GM23338 (cell line): ENCODE measurements at regions not wholly inside any gene's neighbourhood (a gene's known extent, or its start where the extent isn't known, plus 50 kb on each side); places are given as distances from the start of the nearest gene placed in this dataset.

Source experiments
- ATAC-seq: fragments of 200-7000 bp; cut with Tn5 transposase; 3 replicates; pipeline ENCODE4 v1.9.1; 2020
- DNase-seq: peaks from one replicate; pipeline ENCODE4 v3.0.0-alpha.2; 2015; ENCODE audit warnings: low spot score
- H2AFZ ChIP-seq: fragments of 200-600 bp; sonication (generic); 2 replicates; pipeline ENCODE4 v1.8.0; 2016; ENCODE audit warnings: antibody characterized with exemption, mild to moderate bottlenecking, moderate library complexity
- H3F3A ChIP-seq: fragments of 200-600 bp; sonication (generic); replicated peaks from 2 replicates; pipeline ENCODE4 v1.8.0; 2017; ENCODE audit warnings: antibody characterized with exemption, mixed run types, low read depth
- H3K27ac ChIP-seq: fragments of 200-600 bp; sonication (generic); 2 replicates; pipeline ENCODE4 v1.6.1; 2016; ENCODE audit warnings: low read depth
- H3K27me3 ChIP-seq: fragments of 200-600 bp; sonication (generic); 2 replicates; pipeline ENCODE4 v1.8.0; 2016; ENCODE audit warnings: mild to moderate bottlenecking, mixed run types, moderate library complexity; ENCODE audit not compliant: insufficient read depth
- H3K36me3 ChIP-seq: fragments of 200-600 bp; sonication (generic); 2 replicates; pipeline ENCODE4 v1.8.0; 2016; ENCODE audit warnings: mild to moderate bottlenecking; ENCODE audit not compliant: insufficient read depth
- H3K4me1 ChIP-seq: fragments of 200-600 bp; sonication (generic); 2 replicates; pipeline ENCODE4 v1.8.0; 2016; ENCODE audit warnings: mild to moderate bottlenecking, moderate library complexity; ENCODE audit not compliant: insufficient read depth
- H3K4me2 ChIP-seq: fragments of 200-600 bp; sonication (generic); 2 replicates; pipeline ENCODE4 v1.7.1; 2017; ENCODE audit warnings: mixed run types
- H3K4me3 ChIP-seq: fragments of 200-600 bp; sonication (generic); 2 replicates; pipeline ENCODE4 v1.6.1; 2016; ENCODE audit warnings: mixed run types
- H3K79me2 ChIP-seq: fragments of 200-600 bp; sonication (generic); replicated peaks from 2 replicates; pipeline ENCODE4 v1.8.0; 2017; ENCODE audit warnings: mild to moderate bottlenecking; ENCODE audit not compliant: insufficient read depth
- H3K9me2 ChIP-seq: fragments of 200-600 bp; sonication (generic); 2 replicates; pipeline ENCODE4 v1.8.0; 2017; ENCODE audit not compliant: insufficient read depth
- H4K20me1 ChIP-seq: fragments of 200-600 bp; sonication (generic); replicated peaks from 2 replicates; pipeline ENCODE4 v1.8.0; 2017; ENCODE audit warnings: mild to moderate bottlenecking; ENCODE audit not compliant: insufficient read depth
- H3K27ac Mint-ChIP-seq: 2 replicates; pipeline ENCODE4 v1.8.0; 2020; ENCODE audit warnings: inconsistent platforms, mild to moderate bottlenecking, moderate library complexity, mixed read lengths
- H3K27me3 Mint-ChIP-seq: 3 replicates; pipeline ENCODE4 v1.8.0; 2022; ENCODE audit warnings: low read depth, mild to moderate bottlenecking, moderate library complexity, mixed read lengths, inconsistent platforms; ENCODE audit not compliant: insufficient read depth, poor library complexity
- H3K36me3 Mint-ChIP-seq: 3 replicates; pipeline ENCODE4 v1.8.0; 2021; ENCODE audit warnings: low read depth, mild to moderate bottlenecking, inconsistent platforms, moderate library complexity, mixed read lengths
- H3K4me1 Mint-ChIP-seq: 3 replicates; pipeline ENCODE4 v1.8.0; 2020; ENCODE audit warnings: mild to moderate bottlenecking, inconsistent platforms, mixed read lengths
- H3K4me3 Mint-ChIP-seq: 3 replicates; pipeline ENCODE4 v1.8.0; 2021; ENCODE audit warnings: moderate library complexity, mild to moderate bottlenecking, inconsistent platforms, mixed read lengths
- H3K9me3 Mint-ChIP-seq: 3 replicates; pipeline ENCODE4 v1.8.0; 2020; ENCODE audit warnings: moderate library complexity, mild to moderate bottlenecking, inconsistent platforms, mixed read lengths
- CREB1 ChIP-seq: fragments of 250-450 bp; sonication (Bioruptor Pico); IDR thresholded peaks from 2 replicates; pipeline ENCODE4 v1.5.0; 2020; ENCODE audit warnings: low read depth, mild to moderate bottlenecking, moderate library complexity
- EZH2phosphoT487 ChIP-seq: fragments of 200-600 bp; sonication (generic); IDR thresholded peaks from one replicate; pipeline ENCODE4 v1.8.1; 2018; ENCODE audit warnings: antibody characterized with exemption; ENCODE audit not compliant: unreplicated experiment
- NANOG ChIP-seq: IDR thresholded peaks from 2 replicates; pipeline ENCODE4 v1.6.1; 2016; ENCODE audit warnings: antibody characterized with exemption, borderline replicate concordance
- POLR2AphosphoS5 ChIP-seq: IDR thresholded peaks from 2 replicates; pipeline ENCODE4 v1.6.1; 2016; ENCODE audit warnings: antibody characterized with exemption, low read depth
- ZNF114 ChIP-seq: fragments of 250-450 bp; sonication (Bioruptor Pico); IDR thresholded peaks from 2 replicates; pipeline ENCODE4 v1.5.0; 2020; ENCODE audit warnings: mild to moderate bottlenecking, moderate library complexity
- TF ChIP-seq, protein P1 (sequence below): IDR thresholded peaks from one replicate; pipeline ENCODE4 v1.6.1; 2018; ENCODE audit warnings: antibody characterized with exemption; ENCODE audit not compliant: unreplicated experiment
- TF ChIP-seq, protein P2 (sequence below), 2 experiments: fragments of 200-600 bp in 1 of 2; sonication (generic) in 1 of 2; conservative IDR thresholded peaks; 2 replicates each; pipeline versions ENCODE4 v1.5.1 to v1.6.1; 2016 to 2017; ENCODE audit warnings: antibody characterized with exemption in 2 of 2, low read depth in 2 of 2, mild to moderate bottlenecking in 2 of 2, moderate library complexity in 1 of 2
- TF ChIP-seq, protein P3 (sequence below): fragments of 250-450 bp; sonication (Bioruptor Pico); IDR thresholded peaks from 2 replicates; pipeline ENCODE4 v1.5.0; 2020; ENCODE audit warnings: mild to moderate bottlenecking, moderate library complexity

DNA sequence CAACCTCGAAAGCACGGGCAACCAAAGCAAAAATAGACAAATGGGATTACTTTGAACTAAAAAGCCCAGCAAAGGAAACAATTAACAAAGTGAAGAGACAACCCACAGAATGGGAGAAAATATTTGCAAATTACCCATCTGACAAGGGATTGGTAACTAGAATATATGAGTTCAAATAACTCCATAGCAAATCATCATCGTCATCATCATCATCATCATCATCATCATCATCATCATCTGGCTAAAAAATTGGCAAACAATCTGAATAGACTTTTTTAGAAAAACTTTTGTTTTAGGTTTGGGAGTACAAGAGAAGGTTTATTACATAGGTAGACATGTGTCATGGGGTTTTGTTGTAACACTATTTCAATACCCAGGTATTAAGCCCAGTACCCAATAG lies 1239.3 kb upstream of the FAM98A start:
- Mint-ChIP-seq H3K4me3 (no peak overlapping the region), H3K36me3 (peaks cover 6% of the 10 kb centered on the region; the same call in 2 of the 3 replicates), H3K27me3 (peaks cover 3% of the 10 kb centered on the region), H3K27ac (no peak overlapping the region), H3K9me3 (peaks cover 15% of the 10 kb centered on the region; the same call in 2 of the 3 replicates), H3K4me1 (peaks cover 3% of the 10 kb centered on the region; the same call in 1 of the 3 replicates)
- Histone ChIP-seq H3K79me2 (no peaks in the 10 kb centered on the region), H3K4me1 (no peaks in the 10 kb centered on the region), H3K27ac (no peak overlapping the region), H3K27me3 (no peaks in the 10 kb centered on the region), H3K4me3 (no peak overlapping the region), H3K9me2 (no peaks in the 10 kb centered on the region), H3F3A (no peaks in the 10 kb centered on the region), H3K36me3 (no peaks in the 10 kb centered on the region), H3K4me2 (no peak overlapping the region), H2AFZ (no peak overlapping the region), H4K20me1 (no peaks in the 10 kb centered on the region)
- ATAC-seq (no peak), DNase-seq (no peak)
- TF ChIP-seq, protein P1, sequence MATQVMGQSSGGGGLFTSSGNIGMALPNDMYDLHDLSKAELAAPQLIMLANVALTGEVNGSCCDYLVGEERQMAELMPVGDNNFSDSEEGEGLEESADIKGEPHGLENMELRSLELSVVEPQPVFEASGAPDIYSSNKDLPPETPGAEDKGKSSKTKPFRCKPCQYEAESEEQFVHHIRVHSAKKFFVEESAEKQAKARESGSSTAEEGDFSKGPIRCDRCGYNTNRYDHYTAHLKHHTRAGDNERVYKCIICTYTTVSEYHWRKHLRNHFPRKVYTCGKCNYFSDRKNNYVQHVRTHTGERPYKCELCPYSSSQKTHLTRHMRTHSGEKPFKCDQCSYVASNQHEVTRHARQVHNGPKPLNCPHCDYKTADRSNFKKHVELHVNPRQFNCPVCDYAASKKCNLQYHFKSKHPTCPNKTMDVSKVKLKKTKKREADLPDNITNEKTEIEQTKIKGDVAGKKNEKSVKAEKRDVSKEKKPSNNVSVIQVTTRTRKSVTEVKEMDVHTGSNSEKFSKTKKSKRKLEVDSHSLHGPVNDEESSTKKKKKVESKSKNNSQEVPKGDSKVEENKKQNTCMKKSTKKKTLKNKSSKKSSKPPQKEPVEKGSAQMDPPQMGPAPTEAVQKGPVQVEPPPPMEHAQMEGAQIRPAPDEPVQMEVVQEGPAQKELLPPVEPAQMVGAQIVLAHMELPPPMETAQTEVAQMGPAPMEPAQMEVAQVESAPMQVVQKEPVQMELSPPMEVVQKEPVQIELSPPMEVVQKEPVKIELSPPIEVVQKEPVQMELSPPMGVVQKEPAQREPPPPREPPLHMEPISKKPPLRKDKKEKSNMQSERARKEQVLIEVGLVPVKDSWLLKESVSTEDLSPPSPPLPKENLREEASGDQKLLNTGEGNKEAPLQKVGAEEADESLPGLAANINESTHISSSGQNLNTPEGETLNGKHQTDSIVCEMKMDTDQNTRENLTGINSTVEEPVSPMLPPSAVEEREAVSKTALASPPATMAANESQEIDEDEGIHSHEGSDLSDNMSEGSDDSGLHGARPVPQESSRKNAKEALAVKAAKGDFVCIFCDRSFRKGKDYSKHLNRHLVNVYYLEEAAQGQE, result no peak
- TF ChIP-seq EZH2phosphoT487 (no peak), CREB1 (CRISPR knock-in tag) (no peak), ZNF114 (CRISPR knock-in tag) (no peak), POLR2AphosphoS5 (no peak), NANOG (no peak)
- TF ChIP-seq, protein P2, sequence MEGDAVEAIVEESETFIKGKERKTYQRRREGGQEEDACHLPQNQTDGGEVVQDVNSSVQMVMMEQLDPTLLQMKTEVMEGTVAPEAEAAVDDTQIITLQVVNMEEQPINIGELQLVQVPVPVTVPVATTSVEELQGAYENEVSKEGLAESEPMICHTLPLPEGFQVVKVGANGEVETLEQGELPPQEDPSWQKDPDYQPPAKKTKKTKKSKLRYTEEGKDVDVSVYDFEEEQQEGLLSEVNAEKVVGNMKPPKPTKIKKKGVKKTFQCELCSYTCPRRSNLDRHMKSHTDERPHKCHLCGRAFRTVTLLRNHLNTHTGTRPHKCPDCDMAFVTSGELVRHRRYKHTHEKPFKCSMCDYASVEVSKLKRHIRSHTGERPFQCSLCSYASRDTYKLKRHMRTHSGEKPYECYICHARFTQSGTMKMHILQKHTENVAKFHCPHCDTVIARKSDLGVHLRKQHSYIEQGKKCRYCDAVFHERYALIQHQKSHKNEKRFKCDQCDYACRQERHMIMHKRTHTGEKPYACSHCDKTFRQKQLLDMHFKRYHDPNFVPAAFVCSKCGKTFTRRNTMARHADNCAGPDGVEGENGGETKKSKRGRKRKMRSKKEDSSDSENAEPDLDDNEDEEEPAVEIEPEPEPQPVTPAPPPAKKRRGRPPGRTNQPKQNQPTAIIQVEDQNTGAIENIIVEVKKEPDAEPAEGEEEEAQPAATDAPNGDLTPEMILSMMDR (conservative IDR thresholded peaks at IDR 0.05; ENCODE audit: low read depth in 2 of 2), result no peak
- TF ChIP-seq, protein P3, sequence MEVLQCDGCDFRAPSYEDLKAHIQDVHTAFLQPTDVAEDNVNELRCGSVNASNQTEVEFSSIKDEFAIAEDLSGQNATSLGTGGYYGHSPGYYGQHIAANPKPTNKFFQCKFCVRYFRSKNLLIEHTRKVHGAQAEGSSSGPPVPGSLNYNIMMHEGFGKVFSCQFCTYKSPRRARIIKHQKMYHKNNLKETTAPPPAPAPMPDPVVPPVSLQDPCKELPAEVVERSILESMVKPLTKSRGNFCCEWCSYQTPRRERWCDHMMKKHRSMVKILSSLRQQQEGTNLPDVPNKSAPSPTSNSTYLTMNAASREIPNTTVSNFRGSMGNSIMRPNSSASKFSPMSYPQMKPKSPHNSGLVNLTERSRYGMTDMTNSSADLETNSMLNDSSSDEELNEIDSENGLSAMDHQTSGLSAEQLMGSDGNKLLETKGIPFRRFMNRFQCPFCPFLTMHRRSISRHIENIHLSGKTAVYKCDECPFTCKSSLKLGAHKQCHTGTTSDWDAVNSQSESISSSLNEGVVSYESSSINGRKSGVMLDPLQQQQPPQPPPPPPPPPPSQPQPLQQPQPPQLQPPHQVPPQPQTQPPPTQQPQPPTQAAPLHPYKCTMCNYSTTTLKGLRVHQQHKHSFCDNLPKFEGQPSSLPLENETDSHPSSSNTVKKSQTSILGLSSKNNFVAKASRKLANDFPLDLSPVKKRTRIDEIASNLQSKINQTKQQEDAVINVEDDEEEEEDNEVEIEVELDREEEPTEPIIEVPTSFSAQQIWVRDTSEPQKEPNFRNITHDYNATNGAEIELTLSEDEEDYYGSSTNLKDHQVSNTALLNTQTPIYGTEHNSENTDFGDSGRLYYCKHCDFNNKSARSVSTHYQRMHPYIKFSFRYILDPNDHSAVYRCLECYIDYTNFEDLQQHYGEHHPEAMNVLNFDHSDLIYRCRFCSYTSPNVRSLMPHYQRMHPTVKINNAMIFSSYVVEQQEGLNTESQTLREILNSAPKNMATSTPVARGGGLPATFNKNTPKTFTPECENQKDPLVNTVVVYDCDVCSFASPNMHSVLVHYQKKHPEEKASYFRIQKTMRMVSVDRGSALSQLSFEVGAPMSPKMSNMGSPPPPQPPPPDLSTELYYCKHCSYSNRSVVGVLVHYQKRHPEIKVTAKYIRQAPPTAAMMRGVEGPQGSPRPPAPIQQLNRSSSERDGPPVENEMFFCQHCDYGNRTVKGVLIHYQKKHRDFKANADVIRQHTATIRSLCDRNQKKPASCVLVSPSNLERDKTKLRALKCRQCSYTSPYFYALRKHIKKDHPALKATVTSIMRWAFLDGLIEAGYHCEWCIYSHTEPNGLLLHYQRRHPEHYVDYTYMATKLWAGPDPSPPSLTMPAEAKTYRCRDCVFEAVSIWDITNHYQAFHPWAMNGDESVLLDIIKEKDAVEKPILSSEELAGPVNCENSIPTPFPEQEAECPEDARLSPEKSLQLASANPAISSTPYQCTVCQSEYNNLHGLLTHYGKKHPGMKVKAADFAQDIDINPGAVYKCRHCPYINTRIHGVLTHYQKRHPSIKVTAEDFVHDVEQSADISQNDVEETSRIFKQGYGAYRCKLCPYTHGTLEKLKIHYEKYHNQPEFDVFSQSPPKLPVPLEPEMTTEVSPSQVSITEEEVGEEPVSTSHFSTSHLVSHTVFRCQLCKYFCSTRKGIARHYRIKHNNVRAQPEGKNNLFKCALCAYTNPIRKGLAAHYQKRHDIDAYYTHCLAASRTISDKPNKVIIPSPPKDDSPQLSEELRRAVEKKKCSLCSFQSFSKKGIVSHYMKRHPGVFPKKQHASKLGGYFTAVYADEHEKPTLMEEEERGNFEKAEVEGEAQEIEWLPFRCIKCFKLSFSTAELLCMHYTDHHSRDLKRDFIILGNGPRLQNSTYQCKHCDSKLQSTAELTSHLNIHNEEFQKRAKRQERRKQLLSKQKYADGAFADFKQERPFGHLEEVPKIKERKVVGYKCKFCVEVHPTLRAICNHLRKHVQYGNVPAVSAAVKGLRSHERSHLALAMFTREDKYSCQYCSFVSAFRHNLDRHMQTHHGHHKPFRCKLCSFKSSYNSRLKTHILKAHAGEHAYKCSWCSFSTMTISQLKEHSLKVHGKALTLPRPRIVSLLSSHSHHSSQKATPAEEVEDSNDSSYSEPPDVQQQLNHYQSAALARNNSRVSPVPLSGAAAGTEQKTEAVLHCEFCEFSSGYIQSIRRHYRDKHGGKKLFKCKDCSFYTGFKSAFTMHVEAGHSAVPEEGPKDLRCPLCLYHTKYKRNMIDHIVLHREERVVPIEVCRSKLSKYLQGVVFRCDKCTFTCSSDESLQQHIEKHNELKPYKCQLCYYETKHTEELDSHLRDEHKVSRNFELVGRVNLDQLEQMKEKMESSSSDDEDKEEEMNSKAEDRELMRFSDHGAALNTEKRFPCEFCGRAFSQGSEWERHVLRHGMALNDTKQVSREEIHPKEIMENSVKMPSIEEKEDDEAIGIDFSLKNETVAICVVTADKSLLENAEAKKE, result no peak
